NCI-H2107 treated with DMSO at 0.1 percent for 48 hours (cell line): ENCODE measurements at regions not wholly inside any gene's neighbourhood (a gene's known extent, or its start where the extent isn't known, plus 50 kb on each side); places are given as distances from the start of the nearest gene placed in this dataset.

Experiments
- DNase-seq: peaks from one replicate; lab custom pipeline; 2025; ENCODE audit not compliant: unreplicated experiment; lab: John Stamatoyannopoulos, UW

DNA sequence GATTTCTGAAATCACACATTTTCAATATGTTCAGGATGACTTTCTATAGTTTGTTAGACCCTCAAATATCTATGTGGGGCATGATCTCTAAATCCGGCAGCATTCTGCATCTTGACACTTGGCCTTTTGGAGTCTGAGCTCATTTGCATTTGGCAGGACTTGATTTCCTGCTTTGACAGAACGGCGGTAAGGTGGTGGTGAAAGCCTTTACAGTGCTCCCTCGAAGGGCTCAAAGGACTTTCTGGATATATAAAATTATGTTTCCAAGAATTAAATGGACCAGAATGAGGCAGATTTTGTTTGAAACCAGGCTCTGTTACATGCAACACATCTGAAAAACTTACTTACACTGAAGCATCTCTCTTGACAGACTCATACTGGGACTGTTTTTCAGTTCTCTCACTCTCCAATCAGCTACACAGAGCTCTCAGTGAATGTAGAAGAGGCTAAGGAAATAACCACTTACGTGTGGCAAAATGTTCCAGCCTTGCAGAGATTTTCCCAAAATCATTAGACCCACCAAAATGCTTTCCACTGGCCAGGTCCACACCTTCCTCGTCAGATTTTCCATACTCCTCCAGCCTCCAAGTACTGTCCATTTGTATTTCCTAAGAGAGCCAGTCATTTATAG lies 207.2 kb downstream of the SPRY2 start:
- no peak for DNase-seq

DNA sequence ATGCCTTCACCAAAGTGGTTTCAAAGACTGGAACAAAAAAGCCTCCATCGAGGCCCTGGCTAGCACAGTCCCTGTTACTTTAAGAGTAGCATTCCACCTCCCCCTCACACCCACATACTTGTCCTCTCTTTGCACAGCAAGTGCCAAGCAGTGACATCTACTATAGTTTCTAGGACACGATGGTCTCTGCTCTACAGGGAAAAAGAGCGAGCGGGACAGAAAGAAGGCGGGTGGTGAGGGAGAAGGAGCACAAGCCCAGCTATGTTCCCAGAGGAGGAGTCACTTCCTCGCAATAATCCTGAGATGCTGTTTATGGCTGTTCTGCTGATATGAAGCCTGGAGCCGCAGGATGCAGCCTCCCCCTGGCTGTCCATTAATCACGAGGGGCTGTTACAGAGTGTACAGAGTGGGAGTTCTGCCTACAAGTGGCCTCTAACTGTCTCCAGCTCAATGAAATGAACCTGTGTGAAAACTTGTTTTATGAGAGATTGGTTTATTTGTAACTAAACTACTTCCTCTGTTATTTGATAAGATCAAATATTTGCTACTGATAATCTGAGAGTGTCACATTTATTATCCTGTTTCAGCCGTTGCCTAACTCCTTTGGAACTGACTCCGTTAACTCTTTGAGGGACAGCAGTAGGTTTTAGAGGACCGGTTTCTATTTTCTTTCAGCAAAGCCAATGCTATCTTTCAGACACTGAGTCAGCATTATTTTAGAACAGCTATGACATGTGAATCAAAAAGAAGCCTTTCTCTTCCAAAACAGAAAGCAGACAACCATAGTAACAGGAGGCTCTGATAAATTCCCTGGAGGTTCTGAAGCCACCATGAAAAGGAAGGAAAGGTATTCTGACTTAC lies 208.0 kb downstream of the SPRY2 start:
- DNase-seq: no peak

DNA sequence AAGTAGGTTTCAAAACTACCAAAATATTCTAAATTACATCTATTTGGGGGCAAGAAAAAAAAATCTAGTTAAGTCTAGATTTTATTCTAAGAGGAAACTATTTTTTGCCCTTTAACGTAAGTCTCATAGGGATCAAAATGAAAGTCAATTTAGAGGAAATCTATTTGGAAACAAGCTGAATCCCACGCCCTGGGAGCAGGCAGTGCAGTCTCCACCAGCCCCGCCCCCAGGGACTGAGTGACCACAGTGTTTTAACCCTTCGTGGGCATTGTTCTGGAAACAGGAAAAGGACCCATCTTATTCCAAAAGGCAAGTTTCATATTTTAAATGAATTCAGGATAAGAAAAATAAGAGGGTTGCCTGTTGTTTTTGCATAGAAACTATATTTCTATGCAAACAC lies 209.7 kb downstream of the SPRY2 start:
- DNase-seq: no peak

DNA sequence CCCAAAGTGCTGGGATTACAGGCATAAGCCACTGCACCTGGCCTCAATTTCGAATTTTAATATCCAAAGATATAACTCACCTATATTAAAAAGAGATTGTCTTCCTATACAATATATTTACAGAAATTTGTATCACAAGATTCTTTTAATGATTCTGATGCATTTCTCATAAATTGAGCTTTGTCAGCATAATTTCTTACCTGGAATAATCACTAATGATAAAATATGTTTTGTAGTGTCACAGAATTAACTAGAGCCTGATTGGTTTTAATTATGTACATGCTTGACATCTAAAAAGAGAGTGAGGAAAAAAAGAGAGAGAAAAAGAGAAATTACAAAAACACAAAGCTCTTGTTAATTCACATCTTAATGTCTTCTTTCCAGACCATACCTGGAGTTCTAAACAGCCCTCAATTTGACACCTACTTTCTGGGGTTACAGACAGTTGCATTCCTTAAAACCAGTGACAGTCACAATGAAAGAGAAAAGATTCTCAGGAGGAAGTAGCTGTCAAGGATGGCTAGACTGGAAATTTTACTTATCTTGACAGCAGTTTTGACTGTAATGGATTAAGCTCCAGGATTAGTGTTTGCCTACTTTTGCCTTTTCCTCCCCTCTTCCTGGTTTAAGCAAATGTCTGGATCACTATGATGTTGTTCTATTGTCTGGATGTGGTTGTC lies 214.4 kb downstream of the SPRY2 start:
- DNase-seq: no peak

DNA sequence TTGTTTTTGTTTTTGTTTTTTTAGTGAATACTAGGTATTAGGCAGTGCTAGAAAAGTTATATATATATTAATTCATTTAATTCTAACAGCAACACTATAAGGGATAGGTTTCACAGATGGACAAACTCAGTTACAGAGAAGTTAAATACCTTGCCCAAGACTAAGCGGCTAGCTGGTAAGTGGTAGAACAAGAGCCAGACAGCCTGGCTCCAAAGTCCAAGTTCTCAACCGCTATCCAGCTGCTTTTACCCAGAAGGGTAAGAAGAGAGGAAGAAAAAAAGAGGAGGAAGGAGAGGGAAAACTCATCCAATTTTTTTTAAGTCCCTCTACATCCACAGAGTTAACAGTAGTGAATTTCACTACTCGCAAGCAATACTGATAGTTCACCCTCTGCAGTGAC lies 217.0 kb downstream of the SPRY2 start:
- no peak for DNase-seq

DNA sequence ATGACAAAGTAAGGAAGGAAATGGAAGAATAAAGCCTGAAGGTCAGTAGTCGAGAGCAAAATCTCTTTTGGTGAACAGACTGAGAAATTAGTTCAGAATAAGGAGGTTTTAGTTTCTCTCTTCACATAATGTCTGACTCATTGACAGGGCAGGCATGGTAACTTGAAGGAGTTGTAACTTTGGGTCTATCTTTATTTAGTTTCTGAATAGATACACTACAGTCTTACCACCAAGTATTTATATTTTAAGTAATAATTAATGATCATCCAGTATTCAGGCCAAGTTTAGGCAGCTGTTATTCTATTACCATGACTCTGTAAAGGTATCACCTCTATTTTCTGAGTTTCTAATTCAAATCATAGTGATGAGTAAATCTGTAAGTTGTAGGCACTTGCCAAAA lies 219.9 kb downstream of the SPRY2 start:
- no peak for DNase-seq

DNA sequence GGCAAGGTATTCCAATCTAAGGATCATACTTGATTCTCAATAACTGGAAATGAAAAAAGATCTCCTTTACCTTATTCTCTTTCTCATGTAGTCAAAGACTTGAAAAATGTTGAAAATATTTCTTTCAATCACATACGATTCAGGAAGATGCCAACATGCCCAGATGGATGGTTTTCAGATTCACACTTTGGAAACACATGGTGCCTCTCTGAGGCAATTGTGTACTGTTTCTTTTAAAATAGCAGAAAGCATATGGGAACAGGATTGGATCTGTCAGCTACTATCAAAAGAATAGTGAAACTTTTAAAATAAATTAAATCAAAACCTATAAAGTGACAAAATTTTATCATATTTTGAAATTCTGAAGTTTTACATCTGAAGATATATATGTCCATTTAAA lies 222.4 kb downstream of the SPRY2 start:
- DNase-seq: no peak

DNA sequence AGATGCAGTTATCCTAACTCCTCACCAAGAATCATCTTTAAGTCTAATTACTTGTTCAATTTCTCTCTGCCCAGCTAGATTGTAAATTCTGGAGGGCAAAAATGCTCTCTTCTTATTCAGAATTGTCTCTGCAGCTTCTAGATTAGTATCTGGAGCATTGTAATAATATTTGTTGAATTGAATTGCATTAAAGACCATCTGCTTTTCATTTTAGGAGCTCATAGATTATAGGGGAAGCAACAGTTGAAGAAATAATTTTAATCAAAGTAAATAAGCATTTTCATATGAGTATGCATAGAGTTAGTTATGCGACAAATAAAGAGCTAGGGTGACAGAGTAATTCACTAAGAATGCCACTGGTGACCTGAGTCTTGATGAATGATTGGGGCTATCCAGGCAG lies 222.8 kb downstream of the SPRY2 start:
- no peak for DNase-seq

DNA sequence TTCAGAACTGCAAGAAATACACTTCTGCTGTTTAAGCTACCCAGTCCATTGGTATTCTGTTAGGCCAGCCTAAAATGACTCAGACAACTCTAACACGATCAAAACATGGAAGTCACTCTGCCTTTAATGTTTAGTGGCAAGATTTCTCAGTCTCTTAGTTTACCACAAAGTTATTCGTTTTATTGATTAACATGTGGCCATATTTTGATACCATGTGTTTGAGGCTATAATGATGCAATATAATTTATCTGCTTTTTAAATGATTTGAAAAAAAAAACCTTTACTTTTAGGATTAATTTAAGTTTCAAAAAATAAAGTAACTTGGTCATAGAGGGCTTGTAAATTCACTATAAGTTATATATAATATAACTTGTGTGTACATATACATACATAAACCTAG lies 223.4 kb downstream of the SPRY2 start:
- DNase-seq: no peak

DNA sequence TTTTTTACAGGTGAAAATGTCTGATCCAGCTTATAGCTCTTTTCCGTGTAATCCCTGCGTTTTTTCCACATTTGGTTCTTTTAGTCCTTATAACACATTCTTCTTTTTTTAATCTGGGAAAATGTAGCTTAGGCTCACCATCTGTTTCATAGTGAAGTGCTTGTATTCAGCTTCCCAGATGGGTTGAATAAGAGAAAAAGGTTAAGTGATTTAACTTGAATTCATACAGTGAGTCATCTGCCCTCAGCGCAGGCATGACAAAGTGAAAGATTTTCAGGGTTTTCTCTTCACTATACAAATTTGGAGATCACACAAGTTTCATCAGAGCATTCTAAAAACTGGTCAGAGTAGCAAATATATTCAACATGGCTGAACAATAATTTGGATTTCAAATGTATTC lies 224.8 kb downstream of the SPRY2 start:
- DNase-seq: no peak

DNA sequence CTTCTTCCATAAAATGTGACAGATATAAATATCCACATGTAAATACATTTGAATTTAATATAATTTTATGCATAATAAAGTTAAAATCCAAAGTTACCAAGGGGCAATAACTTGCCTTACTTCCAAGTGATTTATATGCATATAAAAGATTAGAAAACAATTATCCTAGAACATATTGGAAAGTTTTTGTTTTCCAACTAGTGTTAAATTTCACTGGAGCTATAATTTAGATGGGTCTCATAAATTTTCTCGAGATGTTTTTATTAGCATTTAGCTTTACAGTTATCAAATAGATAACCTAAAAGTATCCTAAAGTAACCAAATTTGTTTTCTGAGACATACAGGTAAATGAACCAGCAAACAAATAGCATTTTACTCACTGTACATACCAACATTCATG lies 225.3 kb downstream of the SPRY2 start:
- no peak for DNase-seq

DNA sequence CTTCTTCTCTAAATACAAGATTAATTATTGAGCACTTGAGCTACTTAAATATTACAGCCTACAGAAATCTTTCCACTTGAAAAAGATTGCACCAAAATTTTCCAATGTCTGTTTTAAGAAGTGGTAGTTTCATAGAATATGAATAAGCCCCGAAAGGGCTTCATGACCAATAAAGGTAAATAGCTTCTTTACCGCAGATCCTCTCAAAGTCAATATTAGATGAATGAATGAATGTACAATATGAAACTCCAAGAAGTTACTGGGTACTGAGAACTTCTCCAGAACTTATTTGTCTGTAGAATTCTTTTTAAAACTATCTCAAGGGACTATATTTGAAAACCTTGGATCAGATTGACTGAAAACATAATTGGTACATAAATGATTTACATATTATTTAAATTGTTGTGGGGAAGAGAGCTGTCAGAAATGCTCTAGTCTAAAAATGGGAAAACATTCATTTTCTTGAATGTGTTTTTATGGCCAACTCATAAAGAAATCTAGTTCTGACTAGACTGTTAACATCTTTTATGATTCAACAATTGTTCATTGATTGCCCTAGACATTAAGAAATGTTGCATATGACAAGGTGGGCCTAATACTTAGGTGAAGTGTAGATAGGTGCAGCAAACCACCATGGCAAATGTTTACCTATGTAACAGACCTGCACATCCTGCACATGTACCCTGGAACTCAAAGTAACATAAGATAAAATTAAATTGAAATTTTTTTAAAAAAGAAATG lies 227.0 kb downstream of the SPRY2 start:
- DNase-seq: no peak

DNA sequence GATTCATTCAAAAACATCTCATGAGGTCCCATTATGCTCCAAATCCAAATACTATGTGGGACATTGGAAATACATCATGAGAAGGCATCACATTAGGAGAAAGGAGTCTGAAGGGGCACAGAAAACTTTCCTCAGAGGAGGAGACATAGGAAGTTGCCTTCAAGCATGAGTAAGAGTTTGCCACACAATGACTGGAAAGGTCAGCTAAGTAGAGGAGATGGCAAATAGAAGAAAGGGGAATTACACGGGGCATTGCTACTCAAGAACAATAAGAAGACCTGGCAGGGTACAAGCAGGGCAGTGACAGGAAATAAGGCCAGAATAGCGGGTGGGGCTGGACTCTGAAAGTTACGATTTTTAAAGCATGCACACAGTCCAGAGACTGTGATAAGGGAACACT lies 231.6 kb downstream of the SPRY2 start:
- DNase-seq: no peak

DNA sequence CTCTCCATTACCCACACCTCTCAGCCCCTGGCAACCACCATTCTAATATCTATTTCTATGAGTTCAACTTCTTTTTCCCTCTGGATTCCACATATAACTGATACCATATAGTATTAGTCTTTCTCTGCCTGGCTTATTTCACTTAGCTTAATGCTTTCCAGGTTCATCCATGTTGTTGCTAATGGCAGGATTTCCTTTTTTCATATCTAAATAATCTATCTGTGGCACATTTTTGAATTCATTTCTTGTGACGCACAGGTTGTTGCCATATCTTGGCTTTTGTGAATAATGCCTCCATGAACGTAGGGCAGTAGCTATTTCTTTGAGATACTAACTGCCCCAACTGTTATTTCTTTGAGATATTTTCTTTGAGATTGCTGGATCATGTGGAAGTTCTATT lies 235.6 kb downstream of the SPRY2 start:
- DNase-seq: no peak

DNA sequence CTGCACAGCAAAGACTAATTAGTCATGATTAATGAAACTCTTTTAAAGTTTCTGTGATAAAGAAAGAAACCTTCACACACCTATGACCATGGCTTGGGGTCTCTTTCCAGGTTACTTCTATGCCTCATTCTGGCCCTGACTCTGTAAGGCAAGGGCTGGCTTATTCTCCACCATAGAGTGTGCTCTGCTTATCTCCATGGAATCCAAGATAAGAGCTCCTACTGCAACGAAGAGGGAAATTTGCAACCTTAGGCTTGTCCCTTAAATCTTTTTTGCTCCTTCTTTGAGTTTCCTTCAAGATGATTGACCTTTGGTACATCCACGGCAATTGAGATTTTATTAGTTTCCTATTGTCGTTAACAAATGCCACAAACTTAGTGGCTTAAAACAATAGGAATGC lies 239.9 kb downstream of the SPRY2 start:
- DNase-seq: no peak

DNA sequence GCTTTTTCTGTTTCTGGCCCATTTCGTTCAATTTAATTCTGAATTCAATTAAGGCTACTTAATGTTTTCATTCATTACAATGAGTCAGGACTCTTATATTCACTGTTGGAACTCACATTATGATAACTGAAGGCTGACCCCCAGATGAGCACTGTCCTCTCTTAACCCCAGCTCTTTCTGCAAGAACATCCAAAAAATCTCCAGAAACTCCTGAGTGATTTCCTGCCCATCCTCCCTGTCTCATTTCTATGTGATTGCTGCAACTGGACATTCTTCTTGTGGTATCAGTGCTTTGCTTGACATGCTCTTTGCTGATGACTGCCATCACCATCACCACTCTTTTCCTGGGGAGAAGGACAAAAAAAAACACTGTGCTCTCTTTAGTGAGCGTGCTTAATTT lies 240.3 kb downstream of the SPRY2 start:
- DNase-seq: no peak

DNA sequence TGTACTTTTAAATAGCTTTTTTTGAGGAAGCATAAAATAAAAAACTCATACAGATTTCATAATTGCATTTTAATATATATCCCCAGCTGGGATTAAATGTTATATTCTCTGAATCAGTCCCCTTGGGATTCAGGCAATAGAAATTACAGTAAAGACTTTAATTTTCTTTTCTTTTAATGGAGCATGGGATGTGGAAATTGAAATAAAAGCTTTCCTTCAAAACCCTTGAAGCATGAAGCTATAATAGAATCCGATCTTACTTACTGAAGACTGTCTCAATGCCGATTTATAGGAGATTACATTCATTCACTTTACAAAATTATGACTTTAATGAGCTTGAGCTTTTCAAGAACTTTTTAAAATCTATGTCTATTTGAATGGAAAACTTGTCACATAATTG lies 243.4 kb downstream of the SPRY2 start:
- DNase-seq: no peak

DNA sequence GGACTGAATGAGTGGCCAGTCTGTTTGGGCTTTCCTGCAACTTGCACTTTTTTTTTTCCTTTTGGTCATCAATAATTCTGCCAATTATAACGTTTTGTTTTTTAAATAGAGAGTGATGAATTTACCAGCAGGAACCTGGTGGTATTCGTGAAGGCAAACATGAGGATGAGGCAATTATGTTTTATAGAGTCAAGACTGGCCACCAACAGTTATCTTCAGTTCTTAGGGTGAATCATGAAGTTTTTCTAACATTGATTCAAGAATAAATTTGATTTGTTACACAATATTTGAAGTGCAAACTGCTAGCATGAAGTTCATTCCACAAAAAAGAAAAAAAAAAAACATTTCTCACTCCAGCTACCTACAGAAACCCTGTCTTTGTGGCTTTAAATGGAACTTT lies 244.5 kb downstream of the SPRY2 start:
- DNase-seq: no peak

DNA sequence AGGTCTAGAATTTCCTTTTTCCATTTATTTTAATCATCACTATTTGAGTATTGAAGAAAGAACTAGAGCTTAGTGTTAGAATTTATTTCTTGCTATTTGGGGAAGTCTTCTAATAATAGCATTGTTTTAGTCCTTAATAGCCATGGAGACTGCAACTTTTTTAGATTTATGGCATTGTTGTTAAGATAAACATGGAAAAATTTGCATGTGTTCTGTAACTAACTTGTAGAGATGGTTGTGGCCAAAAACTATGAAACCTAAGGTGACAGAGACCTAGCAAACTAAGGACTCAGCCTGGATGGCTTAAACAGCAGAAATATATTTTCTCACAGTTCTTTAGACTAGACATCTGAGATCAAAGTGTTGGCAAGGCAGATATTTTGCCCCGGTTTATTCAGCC lies 246.4 kb downstream of the SPRY2 start:
- DNase-seq: no peak

DNA sequence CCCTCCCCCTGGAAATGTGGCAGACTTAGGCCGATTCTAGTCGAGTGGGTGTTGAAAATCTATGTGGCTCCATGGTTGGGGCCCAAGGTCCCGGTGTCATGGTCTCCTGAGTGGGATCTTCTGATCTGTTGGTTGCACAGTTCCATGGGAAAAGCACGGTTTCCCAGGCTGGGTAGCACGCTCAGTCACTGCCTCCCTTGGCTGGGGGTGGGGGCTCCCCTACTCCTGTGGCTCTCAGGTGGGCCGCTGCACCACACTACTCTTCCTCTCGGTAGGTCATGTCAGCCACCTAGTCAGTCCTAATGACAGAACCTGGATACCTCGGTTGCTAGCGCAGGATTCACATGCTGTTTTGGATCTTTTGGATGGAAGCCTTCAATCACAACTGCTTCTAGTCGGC lies 247.0 kb downstream of the SPRY2 start:
- no peak for DNase-seq

DNA sequence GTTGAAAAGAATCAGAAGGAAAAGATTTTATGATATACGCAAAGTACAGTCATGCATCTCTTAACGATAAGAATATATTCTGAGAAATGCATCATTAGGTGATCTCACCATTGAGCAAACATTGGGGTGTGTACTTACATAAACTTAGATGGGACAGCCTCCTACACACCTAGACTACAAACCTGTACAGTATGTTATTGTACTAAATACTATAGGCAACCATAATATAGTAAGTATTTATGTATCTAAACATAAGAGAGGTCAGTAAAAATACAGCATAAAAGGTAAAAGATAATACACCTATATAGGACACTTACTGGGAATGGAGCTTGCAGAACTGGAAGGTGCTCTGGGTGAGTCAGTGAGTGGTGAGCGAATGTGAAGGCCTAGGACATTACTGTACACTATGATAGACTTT lies 254.6 kb downstream of the SPRY2 start:
- DNase-seq: no peak
